SK-N-MC (cell line): ENCODE measurements at regions not wholly inside any gene's neighbourhood (a gene's known extent, or its start where the extent isn't known, plus 50 kb on each side); places are given as distances from the start of the nearest gene placed in this dataset.

Experiments used
- EZH2 ChIP-seq: fragments of 200-600 bp; sonication (generic); IDR thresholded peaks from one replicate; pipeline ENCODE4 v1.6.1; 2017; ENCODE audit warnings: antibody characterized with exemption
- FOXP2 ChIP-seq: optimal IDR thresholded peaks from 2 replicates; pipeline ENCODE3; 2011; ENCODE audit warnings: mild to moderate bottlenecking, moderate library complexity; ENCODE audit not compliant: insufficient read depth; ENCODE audit errors: extremely low read length, control extremely low read depth
- POLR2AphosphoS5 ChIP-seq: IDR thresholded peaks from 2 replicates; pipeline ENCODE4 v1.6.1; 2012; ENCODE audit warnings: mild to moderate bottlenecking, low read depth, low read length, borderline replicate concordance

- no peak for TF ChIP-seq EZH2
- TF ChIP-seq POLR2AphosphoS5 = no peak
- TF ChIP-seq FOXP2 = no peak
Measured at GRCh38 chr16:26705346-26705745, 361.4 kb upstream of the C16orf82 start.
